Ecto neural progenitor cell (in vitro differentiated cells): ENCODE measurements at regions not wholly inside any gene's neighbourhood (a gene's known extent, or its start where the extent isn't known, plus 50 kb on each side); places are given as distances from the start of the nearest gene placed in this dataset.
"Not testable (repeated sequence)": the region's sequence is repeated elsewhere in the genome, so short reads cannot be mapped to it uniquely, and the experiment has no call there.

Experiments
- DNase-seq: peaks from one replicate; pipeline ENCODE4 v3.0.0-alpha.2; 2018; ENCODE audit warnings: low spot score

GRCh38 chr2:234275515-234275914 lies 221.4 kb downstream of the ARL4C start:
- DNase-seq: no peak

DNA sequence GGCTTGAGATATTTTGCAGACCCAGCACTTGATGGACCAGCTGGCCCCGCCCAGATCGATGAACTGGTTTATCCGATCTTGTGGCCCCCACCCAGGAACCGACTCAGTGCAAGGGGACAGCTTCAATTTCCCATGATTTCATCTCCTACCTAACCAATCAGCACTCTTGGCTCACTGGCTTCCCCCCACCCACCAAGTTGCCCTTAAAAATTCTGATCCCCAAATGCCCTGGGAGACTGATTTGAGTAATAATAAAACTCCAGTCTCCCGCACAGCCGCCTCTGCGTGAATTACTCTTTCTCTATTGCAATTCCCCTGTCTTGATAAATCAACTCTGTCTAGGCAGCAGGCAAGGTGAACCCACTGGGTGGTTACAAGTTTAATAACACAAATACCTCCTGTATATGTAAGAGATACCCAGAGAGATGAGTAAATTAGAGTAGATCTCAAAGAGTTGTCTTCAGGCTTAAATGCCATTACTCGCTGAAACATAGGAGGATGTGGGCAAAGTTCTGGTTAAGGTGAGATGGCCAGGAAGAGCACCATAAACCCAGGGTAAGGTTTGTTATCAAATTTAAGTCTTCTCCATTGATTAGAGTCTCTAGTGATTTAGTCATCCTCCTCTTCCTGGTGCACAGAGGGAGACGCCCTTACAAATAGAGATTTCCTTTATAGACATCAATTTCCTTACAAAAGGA lies 222.8 kb downstream of the ARL4C start:
- DNase-seq: no peak

DNA sequence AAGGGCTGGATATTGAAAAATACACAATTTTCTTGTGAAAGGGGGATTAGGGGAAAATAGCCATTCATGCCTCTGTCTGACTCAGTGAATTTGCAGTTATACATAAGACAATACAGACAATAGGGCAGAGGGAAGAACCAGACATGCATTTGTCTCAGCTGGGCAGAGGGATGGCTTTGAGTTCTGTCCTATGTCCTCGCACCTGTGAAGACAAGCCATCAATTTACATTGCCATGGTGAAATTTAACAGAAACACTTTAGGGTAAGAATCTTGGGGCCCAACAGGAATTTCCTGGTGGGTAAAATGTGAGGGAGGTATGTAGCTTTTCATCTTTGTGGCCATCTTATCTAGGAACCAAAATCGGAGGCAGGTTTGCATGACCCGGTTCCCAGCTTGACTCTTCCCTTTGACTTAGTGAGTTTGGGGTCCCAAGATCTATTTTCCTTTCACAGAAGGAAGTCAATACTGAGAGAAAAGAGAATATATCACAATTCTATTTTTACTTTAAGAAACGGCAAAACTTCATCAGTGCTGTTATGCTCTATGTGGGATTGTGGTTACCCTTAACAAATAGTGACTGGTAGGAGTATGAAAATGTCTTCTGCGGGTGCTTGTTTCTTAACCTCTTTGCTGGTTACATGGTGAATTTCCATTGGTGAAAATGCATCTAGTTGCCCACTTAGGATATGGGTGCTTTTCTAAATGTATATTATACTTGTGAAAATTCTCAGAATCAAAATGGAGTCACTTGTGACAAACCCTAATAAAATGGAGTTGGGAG lies 221.8 kb downstream of the SPP2 start:
- no peak for DNase-seq

DNA sequence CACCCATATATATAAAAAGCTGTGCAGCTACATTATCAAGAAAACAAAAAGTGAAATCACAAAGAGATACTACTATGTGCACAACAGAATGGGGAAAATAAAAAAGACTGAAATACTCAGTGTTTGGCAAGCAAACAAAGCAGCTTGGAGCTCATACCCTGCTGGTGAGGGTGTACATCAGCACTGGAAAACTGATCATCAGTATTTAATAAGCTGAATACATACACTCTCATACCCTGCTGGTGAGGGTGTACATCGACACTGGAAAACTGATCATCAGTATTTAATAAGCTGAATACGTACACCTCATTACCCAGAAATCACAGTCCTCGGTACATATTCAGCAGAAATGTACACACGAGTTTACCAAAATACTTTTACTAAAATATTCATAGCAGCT lies 220.8 kb downstream of the SPP2 start:
- no peak for DNase-seq

DNA sequence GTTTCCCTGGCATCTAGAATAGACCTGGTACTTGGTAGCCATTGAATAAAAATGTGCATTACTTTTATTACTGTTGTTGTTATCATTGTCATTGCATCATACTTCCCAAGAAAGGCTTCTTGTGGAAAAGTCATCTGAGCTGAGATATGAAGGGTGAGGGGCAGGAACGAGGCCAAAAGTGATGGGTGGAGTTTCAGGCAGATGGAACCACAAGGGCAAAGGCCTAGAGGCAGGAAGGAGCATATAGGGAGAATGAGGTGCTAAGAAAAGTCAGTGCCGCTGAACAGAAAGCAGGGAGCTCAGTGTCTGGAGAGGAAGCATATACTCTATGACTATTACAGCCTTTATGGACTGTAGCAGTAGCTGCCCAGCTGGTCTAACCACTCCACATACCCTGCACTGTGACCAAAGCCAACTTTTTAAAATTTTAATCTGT lies 219.3 kb downstream of the SPP2 start:
- no peak for DNase-seq

DNA sequence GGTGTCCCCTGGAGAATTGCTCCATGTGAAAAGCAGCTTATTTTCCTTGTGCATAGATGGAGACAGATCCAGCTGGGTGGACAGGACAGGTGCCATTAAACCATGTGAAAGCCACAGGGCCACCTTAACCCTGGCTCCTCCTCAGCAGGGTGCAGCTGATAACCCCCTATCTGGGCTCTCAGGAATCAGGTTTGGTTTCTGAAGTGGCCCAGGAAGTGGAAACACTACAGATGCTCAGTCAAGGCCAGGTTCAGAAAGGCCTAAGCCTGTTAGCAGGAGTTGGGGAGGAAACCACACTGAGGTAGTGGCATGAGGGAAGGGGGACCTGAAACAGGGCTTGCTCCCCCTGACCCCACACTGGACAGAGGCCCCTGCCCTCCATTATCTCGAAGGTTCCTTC lies 217.0 kb downstream of the SPP2 start:
- DNase-seq: no peak

DNA sequence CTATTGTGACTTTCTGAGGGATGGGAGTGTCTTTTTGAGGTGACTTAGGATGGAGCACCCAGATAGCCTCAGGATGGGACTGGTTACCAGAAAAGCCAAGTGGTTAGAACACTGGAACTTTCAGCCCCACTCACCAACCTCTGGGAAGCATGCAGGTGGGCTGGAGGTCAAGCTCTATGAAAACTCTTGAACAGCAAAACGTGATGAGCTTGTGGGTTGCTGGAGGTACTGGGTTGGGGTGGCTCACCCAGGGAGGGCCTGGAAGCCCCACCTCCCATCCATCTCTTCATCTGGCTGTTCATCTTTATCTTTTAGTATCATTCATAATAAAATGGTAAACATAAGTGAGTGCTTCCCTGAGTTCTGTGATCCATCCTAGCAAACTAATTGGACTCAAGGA lies 216.4 kb downstream of the SPP2 start:
- no peak for DNase-seq

DNA sequence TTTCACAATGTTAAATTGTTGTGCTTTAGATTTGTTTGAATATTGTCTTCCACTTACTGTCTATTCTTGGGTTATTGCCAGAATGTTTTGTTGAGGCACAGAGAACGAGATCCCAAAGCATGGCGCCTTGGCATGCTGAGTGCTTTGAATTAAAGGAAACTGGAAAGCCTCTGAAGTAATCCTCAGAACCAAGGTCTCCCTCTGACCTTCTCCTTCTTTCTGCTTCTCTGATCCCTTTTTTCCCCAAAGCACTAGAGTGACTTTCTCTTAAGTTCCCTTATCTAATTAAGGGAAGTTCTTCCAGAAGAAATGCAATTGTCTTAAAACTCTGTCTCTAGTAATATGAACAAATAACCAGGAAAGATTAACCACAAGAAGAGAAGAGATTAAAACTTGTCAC lies 214.7 kb downstream of the SPP2 start:
- no peak for DNase-seq

GRCh38 chr2:234261736-234262135 lies 211.2 kb downstream of the SPP2 start:
- DNase-seq: no peak

DNA sequence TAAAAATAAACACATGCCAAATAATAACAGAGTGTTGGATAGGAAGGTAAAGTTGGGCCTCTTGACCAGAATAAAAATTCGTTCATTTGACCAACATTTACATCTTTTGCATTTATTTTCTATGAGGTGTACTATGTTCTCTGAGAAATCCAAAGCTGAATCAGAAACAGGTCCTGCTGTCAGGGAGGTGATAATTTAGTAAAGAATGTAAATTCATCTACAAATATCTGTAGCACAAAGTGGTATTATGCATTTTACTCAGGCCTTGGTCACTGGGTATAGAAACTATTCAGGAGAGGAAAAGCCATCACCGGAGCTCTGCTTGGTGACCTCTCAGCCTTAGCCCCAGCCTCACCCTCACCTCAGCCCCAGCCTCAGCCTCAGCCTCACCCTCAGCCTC lies 208.9 kb downstream of the SPP2 start:
- no peak for DNase-seq

- no peak for DNase-seq
Observed at GRCh38 chr2:234258562-234259141, 208.2 kb downstream of the SPP2 start.

DNA sequence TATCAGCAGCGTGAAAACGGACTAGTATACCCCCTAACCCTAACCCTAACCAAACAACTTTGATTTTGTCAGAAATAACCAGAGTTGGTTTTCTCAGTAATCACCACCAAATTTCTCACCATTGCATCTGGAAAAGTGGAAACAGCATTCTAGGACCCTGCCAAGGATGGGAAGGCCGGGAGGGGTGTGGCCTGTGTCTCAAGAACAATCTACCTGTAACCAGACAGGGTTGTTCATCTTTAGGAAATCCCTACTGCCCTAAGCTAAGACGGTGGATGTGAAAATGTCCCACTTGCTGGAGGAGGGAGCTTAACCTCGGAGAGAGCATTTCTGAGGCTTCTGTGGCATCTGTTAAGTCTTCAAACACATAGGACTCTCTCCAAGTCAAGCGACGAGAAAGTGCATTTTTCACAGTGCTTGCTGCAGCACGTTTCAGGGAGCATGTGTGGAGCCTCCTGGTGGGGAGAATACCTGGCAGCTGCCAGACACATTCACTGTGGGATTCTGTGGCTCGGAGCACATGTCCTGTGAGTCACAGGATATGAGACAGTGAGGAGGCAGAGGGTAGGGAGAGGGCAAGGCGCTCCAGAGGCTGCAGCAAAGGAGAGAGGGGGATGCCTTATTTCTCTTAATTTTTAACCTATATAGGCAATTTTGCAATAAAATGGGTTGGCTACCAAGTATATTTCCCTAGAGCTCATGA lies 207.5 kb downstream of the SPP2 start:
- peak; percentile 54 for DNase-seq

DNA sequence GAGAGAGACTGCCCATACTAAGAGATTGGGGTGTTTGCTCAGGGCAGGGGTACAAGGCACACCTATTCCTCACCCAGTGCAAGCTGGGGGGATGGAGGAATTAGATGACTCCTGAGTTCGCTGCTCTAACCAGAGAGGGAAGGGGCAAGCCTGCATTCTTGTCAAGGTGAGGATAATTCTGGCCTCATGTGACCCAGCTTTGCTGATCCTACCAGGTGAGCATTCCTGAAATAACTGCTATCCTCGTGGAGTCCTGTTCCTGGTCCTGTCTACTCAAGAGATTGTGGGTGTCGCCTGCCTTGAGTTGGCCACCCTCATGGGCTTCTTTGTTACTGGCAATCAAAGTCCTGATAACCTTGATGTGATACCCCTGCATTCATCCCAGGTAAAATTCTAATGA lies 206.0 kb downstream of the SPP2 start:
- no peak for DNase-seq

DNA sequence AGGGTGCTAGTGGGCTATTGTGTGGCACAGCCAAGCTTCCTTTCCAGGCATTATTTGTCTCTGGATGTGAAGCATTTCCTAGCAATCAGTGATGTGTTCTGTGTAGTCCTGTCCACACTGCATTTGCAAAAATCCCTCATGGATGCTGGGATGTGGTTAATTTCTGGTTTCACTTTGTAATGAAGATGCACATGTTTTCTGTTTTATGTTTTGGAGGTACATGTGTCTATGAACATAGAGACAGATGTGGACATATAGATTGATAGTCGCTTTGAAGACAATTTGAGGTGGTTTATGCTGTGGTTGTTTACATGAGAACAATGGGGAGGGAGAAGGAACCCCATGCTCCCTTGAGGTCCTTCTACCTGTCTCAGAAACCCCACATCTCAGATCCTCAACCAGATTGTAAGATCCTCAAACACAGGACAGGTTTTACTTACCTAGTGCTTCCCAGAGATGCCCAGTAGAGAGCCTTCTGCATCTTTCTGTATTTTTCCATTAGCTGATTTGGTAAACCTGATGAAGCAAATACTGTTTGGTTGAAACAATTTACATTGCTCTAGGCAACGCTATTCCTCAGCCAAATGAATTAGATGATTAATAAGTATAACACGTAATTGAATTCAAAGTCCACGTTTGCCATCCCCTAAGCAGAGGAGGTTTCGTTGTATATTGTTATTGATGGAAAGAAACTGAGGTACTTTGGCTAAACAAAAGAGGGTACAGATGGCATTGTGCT lies 204.4 kb downstream of the SPP2 start:
- DNase-seq: no peak

DNA sequence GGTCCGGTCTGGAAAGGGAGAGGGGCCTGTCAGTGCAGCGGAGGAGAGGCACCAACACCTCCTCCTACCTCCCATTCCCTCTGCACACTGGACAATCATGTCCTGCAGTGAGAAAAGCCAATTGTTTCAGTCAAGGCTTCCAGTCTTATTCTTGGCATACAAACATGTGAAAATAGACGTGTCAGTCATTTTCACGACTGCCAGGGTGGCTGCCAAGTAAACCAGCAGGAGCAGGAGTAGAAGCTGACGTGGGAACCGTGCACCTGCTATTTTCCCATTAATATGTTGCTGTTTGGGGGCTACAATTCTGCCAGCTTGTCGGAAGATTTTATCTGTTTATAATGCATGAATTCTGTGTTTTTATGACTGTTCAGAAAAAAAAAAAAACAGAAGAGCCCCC lies 202.3 kb downstream of the SPP2 start:
- no peak for DNase-seq

DNA sequence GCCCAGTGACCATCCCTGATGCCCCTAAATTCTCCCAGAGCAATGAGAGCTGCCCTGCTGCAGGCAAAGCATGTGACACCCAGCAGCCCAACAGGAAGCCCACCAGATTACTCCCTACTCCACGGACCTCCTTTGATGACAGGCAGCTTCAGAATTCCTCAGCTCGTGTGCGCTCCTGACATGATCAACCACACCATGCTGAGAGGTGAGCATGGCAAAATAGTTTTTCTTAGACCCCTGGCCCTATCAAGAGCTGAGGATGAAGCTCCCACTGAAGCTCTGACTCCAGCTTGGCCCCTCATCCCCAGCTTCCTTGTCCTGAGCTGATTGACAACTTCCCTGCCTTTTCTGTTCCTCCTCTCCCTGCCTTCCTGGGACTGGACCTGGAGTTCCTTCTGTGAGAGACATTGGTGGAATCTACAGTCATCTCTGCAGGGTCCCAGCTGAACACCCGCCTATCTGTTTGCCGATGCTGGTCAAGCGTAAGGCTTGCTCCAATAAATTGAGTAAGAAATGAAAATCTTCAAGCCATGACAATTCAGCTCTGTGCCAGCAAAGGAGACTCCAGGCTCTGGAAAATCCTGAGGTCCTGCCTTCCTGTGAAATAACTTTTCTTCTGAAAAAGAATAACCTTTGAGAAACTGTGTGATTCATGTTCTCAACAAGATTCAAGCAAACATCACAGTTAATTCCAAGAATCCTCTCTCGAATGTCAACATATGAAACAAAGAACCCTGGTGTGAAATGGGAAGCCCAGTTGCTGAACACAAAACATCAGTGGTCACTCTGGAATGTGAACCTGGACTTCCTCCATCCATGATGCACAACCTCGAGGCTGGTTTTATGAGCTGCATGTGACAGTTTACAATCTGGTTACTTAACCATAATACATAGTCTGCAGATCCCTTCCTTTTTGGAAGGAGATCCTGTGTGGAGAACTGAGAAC lies 201.1 kb downstream of the SPP2 start:
- DNase-seq: no peak

DNA sequence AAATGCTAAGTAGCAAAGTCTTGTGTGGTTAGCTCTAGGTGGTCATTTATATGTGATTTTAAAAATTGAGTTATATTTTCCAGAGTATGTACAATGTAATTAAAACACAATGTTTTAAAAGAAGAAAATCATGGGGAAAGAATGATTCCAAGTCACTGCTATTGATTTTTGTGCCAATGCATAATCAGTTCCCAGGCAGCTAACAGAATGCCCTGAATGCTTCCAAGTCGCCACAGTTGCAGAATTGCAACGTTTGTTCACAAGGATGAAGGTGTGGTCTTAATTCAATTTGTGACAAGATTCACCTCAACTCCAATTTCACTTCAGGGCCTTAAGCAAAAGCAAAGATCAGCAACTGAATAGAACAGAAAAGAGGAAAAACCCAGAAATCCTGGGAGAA lies 200.4 kb downstream of the SPP2 start:
- no peak for DNase-seq

DNA sequence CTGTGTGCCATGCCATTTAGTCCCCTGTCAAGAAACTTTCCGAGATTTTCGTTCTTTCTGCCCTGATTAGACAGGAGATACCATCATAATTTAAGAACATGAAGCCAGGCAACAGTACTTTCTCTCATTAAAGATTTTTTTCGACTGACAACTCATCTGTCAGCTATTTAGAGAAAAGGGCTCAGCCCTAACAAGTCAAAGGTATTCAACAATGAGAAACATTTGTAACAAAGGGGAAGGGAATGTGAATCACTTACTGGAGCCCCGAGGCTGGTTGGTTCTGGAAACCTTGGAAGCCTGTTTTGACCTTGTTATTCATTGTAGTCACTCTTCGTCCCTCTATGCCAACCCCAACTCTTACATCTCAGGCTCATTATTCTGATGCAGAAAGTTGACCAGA lies 199.4 kb downstream of the SPP2 start:
- DNase-seq: no peak

- no peak for DNase-seq
Observed at GRCh38 chr2:234249034-234249735, 198.7 kb downstream of the SPP2 start.

DNA sequence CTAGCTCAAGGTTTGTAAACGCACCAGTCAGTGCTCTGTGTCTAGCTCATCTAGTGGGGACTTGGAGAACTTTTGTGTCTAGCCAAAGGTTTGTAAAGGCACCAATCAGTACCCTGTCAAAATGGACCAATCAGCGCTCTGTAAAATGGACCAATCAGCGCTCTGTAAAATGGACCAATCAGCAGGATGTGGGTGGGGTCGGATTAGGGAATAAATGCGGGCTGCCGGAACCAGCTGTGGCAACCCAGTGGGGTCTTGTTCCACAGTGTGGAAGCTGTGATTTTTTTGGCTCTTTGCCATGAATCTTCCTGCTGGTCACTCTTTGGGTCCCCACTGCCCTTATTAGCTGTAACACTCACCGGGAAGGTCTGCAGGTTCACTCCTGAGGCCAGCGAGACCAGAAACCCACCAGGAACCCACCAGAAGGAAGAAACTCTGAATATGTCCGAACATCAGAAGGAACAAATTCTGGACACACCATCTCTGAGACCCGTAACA lies 197.8 kb downstream of the SPP2 start:
- DNase-seq: not testable (repeated sequence)
